ENCODE measurements at regions not wholly inside any gene's neighbourhood (a gene's known extent, or its start where the extent isn't known, plus 50 kb on each side); places are given as distances from the start of the nearest gene placed in this dataset.
"Not testable (repeated sequence)": the region's sequence is repeated elsewhere in the genome, so short reads cannot be mapped to it uniquely, and the experiment has no call there.

- H3K9me3 ChIP-seq: no peaks in the 10 kb centered on the region
Measured at GRCh38 chr3:106522397-106522796, 653.6 kb upstream of the CBLB start.

GRCh38 chr3:106528932-106529331 lies 660.1 kb upstream of the CBLB start:
- Mint-ChIP-seq H3K9me3 (peaks cover 0 to 8% (median 7%) of the 10 kb centered on the region in 3 donors), H3K36me3 (no peaks in the 10 kb centered on the region), H3K4me3 (no peak overlapping the region), H3K27me3 (no peaks in the 10 kb centered on the region), H3K27ac (no peak overlapping the region), H3K4me1 (peaks cover 0 to 8% (median 8%) of the 10 kb centered on the region in 3 donors)
- ATAC-seq (replicated peaks in 1 of 4): no peak
- no peaks in the 10 kb centered on the region for H3K27me3 ChIP-seq (replicated peaks in 1 of 2; ENCODE audit: control insufficient read depth in 2 of 2, extremely low read depth in 1 of 2, insufficient read depth in 2 of 2, low read length in 1 of 2)
- WGBS (ENCODE audit: insufficient coverage): no CpG with 5 or more reads among the region's 4 CpGs
- H3K27ac ChIP-seq (ENCODE audit: low read length): no peak overlapping the region
- POLR2A ChIA-PET: no interaction called here
- no peaks in the 10 kb centered on the region for H3K36me3 ChIP-seq (ENCODE audit: control insufficient read depth in 2 of 2, extremely low read depth in 1 of 2, insufficient read depth in 1 of 2, low read length in 1 of 2)
- no peak for DNase-seq
- no peaks in the 10 kb centered on the region for H3K9me3 ChIP-seq
- CTCF ChIA-PET: no interaction called here
- peaks cover 0 to 3% of the 10 kb centered on the region in 2 experiments for H3K4me1 ChIP-seq (ENCODE audit: control insufficient read depth in 1 of 2, extremely low read depth in 1 of 2, insufficient read depth in 2 of 2, low read length in 2 of 2)
- no peak overlapping the region for H3K4me3 ChIP-seq (ENCODE audit: control insufficient read depth in 1 of 2, extremely low read depth in 1 of 2, low read length in 1 of 2)

More at GRCh38 chr3:106522397-106522796, 653.6 kb upstream of the CBLB start:
- 100% methylated on average over 1 of the region's 4 CpGs for WGBS (ENCODE audit: insufficient coverage)
- ChIA-PET CTCF (no interaction called here), POLR2A (no interaction called here)
- Mint-ChIP-seq H3K4me1 (no peaks in the 10 kb centered on the region), H3K27ac (no peak overlapping the region), H3K27me3 (no peaks in the 10 kb centered on the region), H3K9me3 (peaks cover 0 to 3% (median 3%) of the 10 kb centered on the region in 3 donors), H3K4me3 (no peak overlapping the region), H3K36me3 (no peaks in the 10 kb centered on the region)
- no peak for ATAC-seq (replicated peaks in 1 of 4)
- Histone ChIP-seq H3K36me3 (ENCODE audit: control insufficient read depth in 2 of 2, extremely low read depth in 1 of 2, insufficient read depth in 1 of 2, low read length in 1 of 2) (no peaks in the 10 kb centered on the region), H3K27me3 (replicated peaks in 1 of 2; ENCODE audit: control insufficient read depth in 2 of 2, extremely low read depth in 1 of 2, insufficient read depth in 2 of 2, low read length in 1 of 2) (peaks cover 0 to 9% of the 10 kb centered on the region in 2 experiments), H3K4me3 (ENCODE audit: control insufficient read depth in 1 of 2, extremely low read depth in 1 of 2, low read length in 1 of 2) (no peak overlapping the region), H3K27ac (ENCODE audit: low read length) (no peak overlapping the region), H3K4me1 (ENCODE audit: control insufficient read depth in 1 of 2, extremely low read depth in 1 of 2, insufficient read depth in 2 of 2, low read length in 2 of 2) (no peaks in the 10 kb centered on the region)
- DNase-seq: no peak

GRCh38 chr3:106529738-106530137 lies 660.9 kb upstream of the CBLB start:
- Mint-ChIP-seq H3K9me3 (peaks cover 2 to 10% (median 8%) of the 10 kb centered on the region in 3 donors), H3K4me1 (peaks cover 0 to 16% (median 15%) of the 10 kb centered on the region in 3 donors), H3K27ac (no peak overlapping the region), H3K4me3 (no peak overlapping the region), H3K27me3 (peaks cover 0 to 2% of the 10 kb centered on the region in 2 donors), H3K36me3 (no peaks in the 10 kb centered on the region)
- DNase-seq (no peak), ATAC-seq (replicated peaks in 1 of 4) (no peak)
- CTCF ChIA-PET: no interaction called here
- Histone ChIP-seq H3K36me3 (ENCODE audit: control insufficient read depth in 2 of 2, extremely low read depth in 1 of 2, insufficient read depth in 1 of 2, low read length in 1 of 2) (no peaks in the 10 kb centered on the region), H3K27ac (ENCODE audit: low read length) (no peak overlapping the region), H3K4me1 (ENCODE audit: control insufficient read depth in 1 of 2, extremely low read depth in 1 of 2, insufficient read depth in 2 of 2, low read length in 2 of 2) (peaks cover 0 to 11% of the 10 kb centered on the region in 2 experiments), H3K9me3 (no peaks in the 10 kb centered on the region), H3K4me3 (ENCODE audit: control insufficient read depth in 1 of 2, extremely low read depth in 1 of 2, low read length in 1 of 2) (no peak overlapping the region), H3K27me3 (replicated peaks in 1 of 2; ENCODE audit: control insufficient read depth in 2 of 2, extremely low read depth in 1 of 2, insufficient read depth in 2 of 2, low read length in 1 of 2) (no peaks in the 10 kb centered on the region)
- POLR2A ChIA-PET: no interaction called here

GRCh38 chr3:106530367-106530766 lies 661.6 kb upstream of the CBLB start:
- no peaks in the 10 kb centered on the region for H3K36me3 Mint-ChIP-seq
- no peak overlapping the region for H3K4me3 Mint-ChIP-seq
- WGBS (ENCODE audit: insufficient coverage): no CpG with 5 or more reads among the region's 1 CpG
- Histone ChIP-seq H3K36me3 (ENCODE audit: control insufficient read depth in 2 of 2, extremely low read depth in 1 of 2, insufficient read depth in 1 of 2, low read length in 1 of 2) (no peaks in the 10 kb centered on the region), H3K27ac (ENCODE audit: low read length) (no peak overlapping the region), H3K9me3 (no peaks in the 10 kb centered on the region), H3K4me3 (ENCODE audit: control insufficient read depth in 1 of 2, extremely low read depth in 1 of 2, low read length in 1 of 2) (no peak overlapping the region), H3K27me3 (replicated peaks in 1 of 2; ENCODE audit: control insufficient read depth in 2 of 2, extremely low read depth in 1 of 2, insufficient read depth in 2 of 2, low read length in 1 of 2) (no peaks in the 10 kb centered on the region), H3K4me1 (ENCODE audit: control insufficient read depth in 1 of 2, extremely low read depth in 1 of 2, insufficient read depth in 2 of 2, low read length in 2 of 2) (peaks cover 0 to 11% of the 10 kb centered on the region in 2 experiments)
- POLR2A ChIA-PET: no interaction called here
- CTCF ChIA-PET: no interaction called here
- H3K9me3 Mint-ChIP-seq: peaks cover 4 to 14% (median 12%) of the 10 kb centered on the region in 3 donors
- ATAC-seq (replicated peaks in 1 of 4): no peak
- DNase-seq: no peak
- H3K27ac Mint-ChIP-seq: no peak overlapping the region
- peaks cover 0 to 3% of the 10 kb centered on the region in 2 donors for H3K27me3 Mint-ChIP-seq
- H3K4me1 Mint-ChIP-seq: peaks cover 0 to 20% (median 17%) of the 10 kb centered on the region in 3 donors

- Mint-ChIP-seq H3K4me1 (peaks cover 0 to 20% (median 17%) of the 10 kb centered on the region in 3 donors), H3K9me3 (peaks cover 8 to 21% (median 20%) of the 10 kb centered on the region in 3 donors)
- H3K27ac ChIP-seq (ENCODE audit: low read length); CTCF ChIA-PET; DNase-seq; H3K9me3 ChIP-seq; H3K4me3 ChIP-seq (ENCODE audit: control insufficient read depth in 1 of 2, extremely low read depth in 1 of 2, low read length in 1 of 2); H3K27me3 Mint-ChIP-seq; H3K36me3 Mint-ChIP-seq; H3K36me3 ChIP-seq (ENCODE audit: control insufficient read depth in 2 of 2, extremely low read depth in 1 of 2, insufficient read depth in 1 of 2, low read length in 1 of 2); H3K27ac Mint-ChIP-seq; H3K27me3 ChIP-seq (replicated peaks in 1 of 2; ENCODE audit: control insufficient read depth in 2 of 2, extremely low read depth in 1 of 2, insufficient read depth in 2 of 2, low read length in 1 of 2); ATAC-seq (replicated peaks in 1 of 4); H3K4me3 Mint-ChIP-seq; POLR2A ChIA-PET: not testable (repeated sequence)
- 100% methylated on average over 1 of the region's 5 CpGs for WGBS (ENCODE audit: insufficient coverage)
- peaks cover 0 to 11% of the 10 kb centered on the region in 2 experiments for H3K4me1 ChIP-seq (ENCODE audit: control insufficient read depth in 1 of 2, extremely low read depth in 1 of 2, insufficient read depth in 2 of 2, low read length in 2 of 2)
Measured at GRCh38 chr3:106531771-106532329, 663.0 kb upstream of the CBLB start.

- 86% methylated on average over 1 of the region's 5 CpGs for WGBS (ENCODE audit: insufficient coverage)
Measured at GRCh38 chr3:106533093-106533787, 664.4 kb upstream of the CBLB start.

More at GRCh38 chr3:106533093-106533787, 664.4 kb upstream of the CBLB start:
- H3K27me3 Mint-ChIP-seq: peaks cover 0 to 3% of the 10 kb centered on the region in 2 donors
- peaks cover 15 to 22% (median 17%) of the 10 kb centered on the region in 3 donors for H3K9me3 Mint-ChIP-seq
- peak overlapping the region in 1 of 2 donors; percentile 8 for H3K27ac Mint-ChIP-seq
- no peaks in the 10 kb centered on the region for H3K36me3 ChIP-seq (ENCODE audit: control insufficient read depth in 2 of 2, extremely low read depth in 1 of 2, insufficient read depth in 1 of 2, low read length in 1 of 2)
- H3K4me1 Mint-ChIP-seq: peaks cover 0 to 20% (median 17%) of the 10 kb centered on the region in 3 donors
- H3K9me3 ChIP-seq: no peaks in the 10 kb centered on the region
- ATAC-seq (replicated peaks in 1 of 4): no peak
- H3K36me3 Mint-ChIP-seq: no peaks in the 10 kb centered on the region
- ChIA-PET POLR2A (no interaction called here), CTCF (no interaction called here)
- H3K4me3 Mint-ChIP-seq: no peak overlapping the region
- no peak for DNase-seq
- H3K27ac ChIP-seq (ENCODE audit: low read length): no peak overlapping the region
- peaks cover 0 to 11% of the 10 kb centered on the region in 2 experiments for H3K4me1 ChIP-seq (ENCODE audit: control insufficient read depth in 1 of 2, extremely low read depth in 1 of 2, insufficient read depth in 2 of 2, low read length in 2 of 2)
- H3K27me3 ChIP-seq (replicated peaks in 1 of 2; ENCODE audit: control insufficient read depth in 2 of 2, extremely low read depth in 1 of 2, insufficient read depth in 2 of 2, low read length in 1 of 2): no peaks in the 10 kb centered on the region
- no peak overlapping the region for H3K4me3 ChIP-seq (ENCODE audit: control insufficient read depth in 1 of 2, extremely low read depth in 1 of 2, low read length in 1 of 2)
